Stomach (tissue), 4 donors: ENCODE measurements at regions not wholly inside any gene's neighbourhood (a gene's known extent, or its start where the extent isn't known, plus 50 kb on each side); places are given as distances from the start of the nearest gene placed in this dataset.

Source experiments
- CTCF ChIP-seq, 7 experiments: fragments of 450-650 bp in 4 of 7; fragments of 200-600 bp in 3 of 7; sonication (generic) in 3 of 7; IDR thresholded peaks; one replicate each; pipeline ENCODE4 v1.5.1; 2016 to 2019; ENCODE audit warnings: antibody characterized with exemption in 7 of 7, control low read depth in 2 of 7, mild to moderate bottlenecking in 1 of 7
- POLR2A ChIP-seq, 4 donors: fragments of 450-650 bp; IDR thresholded peaks; one replicate each; pipeline ENCODE4 v1.6.1; 2016; ENCODE audit warnings: antibody characterized with exemption in 4 of 4, control low read depth in 2 of 4, mild to moderate bottlenecking in 1 of 4, moderate library complexity in 1 of 4

DNA sequence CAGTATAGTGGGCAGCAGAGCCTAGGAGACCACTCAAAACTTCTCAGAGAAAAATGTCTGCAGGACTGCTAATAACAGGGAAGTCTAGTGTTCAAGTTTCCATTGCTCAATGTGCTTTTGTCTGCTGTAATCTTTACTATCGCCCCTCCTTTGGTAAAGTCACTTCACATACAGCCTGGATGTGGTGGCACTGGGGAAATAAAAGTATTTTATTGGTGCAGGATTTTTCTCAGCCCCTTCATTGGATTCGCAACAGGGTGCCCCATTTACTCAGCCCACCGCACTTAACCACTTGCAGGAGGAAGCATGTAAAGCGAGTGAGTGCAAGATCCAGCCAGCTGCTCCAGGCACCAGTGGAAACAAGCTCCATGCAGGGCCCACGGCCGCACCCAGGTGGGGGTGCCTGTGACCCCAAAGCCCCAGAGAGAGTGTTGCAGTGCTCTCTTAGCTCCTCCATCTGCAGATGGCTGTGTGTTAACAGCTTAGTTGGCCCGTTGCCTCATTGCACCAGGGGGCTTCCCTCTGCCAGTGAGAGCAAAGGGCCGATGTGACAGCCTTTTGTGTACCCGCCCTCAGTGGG lies 163.5 kb upstream of the TMEM72 start:
- TF ChIP-seq CTCF (IDR thresholded peaks at IDR 0.05) (no peak), POLR2A (IDR thresholded peaks at IDR 0.05) (no peak)
